ENCODE measurements at regions not wholly inside any gene's neighbourhood (a gene's known extent, or its start where the extent isn't known, plus 50 kb on each side); places are given as distances from the start of the nearest gene placed in this dataset.

- TF ChIP-seq EZH2phosphoT487 (IDR thresholded peaks at IDR 0.05; ENCODE audit: borderline replicate concordance) (no peak), CTCF (IDR thresholded peaks at IDR 0.05 in 2 of 3, conservative IDR thresholded peaks at IDR 0.05 in 1 of 3; ENCODE audit: borderline replicate concordance in 1 of 3, insufficient read depth in 1 of 3, low read depth in 2 of 3, low read length in 2 of 3) (no peak), EZH2 (IDR thresholded peaks at IDR 0.05) (no peak), MAX (IDR thresholded peaks at IDR 0.05) (no peak), POLR2A (IDR thresholded peaks at IDR 0.05; ENCODE audit: borderline replicate concordance, extremely low read depth, insufficient read depth, insufficient read length) (no peak), CBX3 (IDR thresholded peaks at IDR 0.05; ENCODE audit: low read depth) (no peak)
These were observed 71.2 kb upstream of the SHISAL1 start for GRCh38 chr22:44383652-44384562.

Measured in HCT116 (cell line).